WTC11 (cell line): ENCODE measurements at regions not wholly inside any gene's neighbourhood (a gene's known extent, or its start where the extent isn't known, plus 50 kb on each side); places are given as distances from the start of the nearest gene placed in this dataset.

Experiments
- CREB1 ChIP-seq: sonication (generic); formaldehyde crosslinking; IDR thresholded peaks from 2 replicates; pipeline ENCODE4 v1.8.0; 2023; ENCODE audit warnings: mild to moderate bottlenecking, missing genetic modification reagents
- CTCF ChIP-seq: fragments of 200-600 bp; IDR thresholded peaks from 2 replicates; pipeline ENCODE4 v1.8.0; 2022; ENCODE audit warnings: antibody characterized with exemption
- RORB ChIP-seq: fragments of 250-450 bp; sonication (Bioruptor Pico); IDR thresholded peaks from 2 replicates; pipeline ENCODE4 v1.9.0; 2021; ENCODE audit warnings: mild to moderate bottlenecking
- TF ChIP-seq, protein P1 (sequence below): sonication (generic); formaldehyde crosslinking; IDR thresholded peaks from 2 replicates; pipeline ENCODE4 v1.8.0; 2022; ENCODE audit warnings: mild to moderate bottlenecking, missing genetic modification reagents
- TF ChIP-seq, protein P2 (sequence below): sonication (generic); formaldehyde crosslinking; IDR thresholded peaks from 2 replicates; pipeline ENCODE4 v1.8.1; 2022; ENCODE audit warnings: low read depth, missing genetic modification reagents, borderline replicate concordance
- TF ChIP-seq, protein P3 (sequence below): sonication (generic); formaldehyde crosslinking; IDR thresholded peaks from 2 replicates; pipeline ENCODE4 v1.8.1; 2022; ENCODE audit warnings: mild to moderate bottlenecking, missing genetic modification reagents, moderate library complexity, borderline replicate concordance

- TF ChIP-seq, protein P1, sequence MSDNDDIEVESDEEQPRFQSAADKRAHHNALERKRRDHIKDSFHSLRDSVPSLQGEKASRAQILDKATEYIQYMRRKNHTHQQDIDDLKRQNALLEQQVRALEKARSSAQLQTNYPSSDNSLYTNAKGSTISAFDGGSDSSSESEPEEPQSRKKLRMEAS (CRISPR knock-in tag): no peak
- TF ChIP-seq RORB (CRISPR knock-in tag) (no peak), CREB1 (CRISPR knock-in tag) (no peak), CTCF (no peak)
- TF ChIP-seq, protein P2, sequence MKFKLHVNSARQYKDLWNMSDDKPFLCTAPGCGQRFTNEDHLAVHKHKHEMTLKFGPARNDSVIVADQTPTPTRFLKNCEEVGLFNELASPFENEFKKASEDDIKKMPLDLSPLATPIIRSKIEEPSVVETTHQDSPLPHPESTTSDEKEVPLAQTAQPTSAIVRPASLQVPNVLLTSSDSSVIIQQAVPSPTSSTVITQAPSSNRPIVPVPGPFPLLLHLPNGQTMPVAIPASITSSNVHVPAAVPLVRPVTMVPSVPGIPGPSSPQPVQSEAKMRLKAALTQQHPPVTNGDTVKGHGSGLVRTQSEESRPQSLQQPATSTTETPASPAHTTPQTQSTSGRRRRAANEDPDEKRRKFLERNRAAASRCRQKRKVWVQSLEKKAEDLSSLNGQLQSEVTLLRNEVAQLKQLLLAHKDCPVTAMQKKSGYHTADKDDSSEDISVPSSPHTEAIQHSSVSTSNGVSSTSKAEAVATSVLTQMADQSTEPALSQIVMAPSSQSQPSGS (CRISPR knock-in tag): no peak
- TF ChIP-seq, protein P3, sequence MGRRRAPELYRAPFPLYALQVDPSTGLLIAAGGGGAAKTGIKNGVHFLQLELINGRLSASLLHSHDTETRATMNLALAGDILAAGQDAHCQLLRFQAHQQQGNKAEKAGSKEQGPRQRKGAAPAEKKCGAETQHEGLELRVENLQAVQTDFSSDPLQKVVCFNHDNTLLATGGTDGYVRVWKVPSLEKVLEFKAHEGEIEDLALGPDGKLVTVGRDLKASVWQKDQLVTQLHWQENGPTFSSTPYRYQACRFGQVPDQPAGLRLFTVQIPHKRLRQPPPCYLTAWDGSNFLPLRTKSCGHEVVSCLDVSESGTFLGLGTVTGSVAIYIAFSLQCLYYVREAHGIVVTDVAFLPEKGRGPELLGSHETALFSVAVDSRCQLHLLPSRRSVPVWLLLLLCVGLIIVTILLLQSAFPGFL (CRISPR knock-in tag): no peak
Observed at GRCh38 chr10:64316416-64316815, 795.2 kb downstream of the REEP3 start.
